B cell (primary cell): ENCODE measurements at regions not wholly inside any gene's neighbourhood (a gene's known extent, or its start where the extent isn't known, plus 50 kb on each side); places are given as distances from the start of the nearest gene placed in this dataset.

Experiments
- EZH2 ChIP-seq: IDR thresholded peaks from 2 replicates; pipeline ENCODE4 v1.6.1; 2012; ENCODE audit warnings: borderline replicate concordance, low read depth, mild to moderate bottlenecking, moderate library complexity, low read length; ENCODE audit not compliant: insufficient read depth, poor library complexity, severe bottlenecking
- TF ChIP-seq, protein P1 (sequence below): fragments of 200-600 bp; IDR thresholded peaks from one replicate; pipeline ENCODE4 v1.8.0; 2022; ENCODE audit warnings: antibody characterized with exemption, mild to moderate bottlenecking

DNA sequence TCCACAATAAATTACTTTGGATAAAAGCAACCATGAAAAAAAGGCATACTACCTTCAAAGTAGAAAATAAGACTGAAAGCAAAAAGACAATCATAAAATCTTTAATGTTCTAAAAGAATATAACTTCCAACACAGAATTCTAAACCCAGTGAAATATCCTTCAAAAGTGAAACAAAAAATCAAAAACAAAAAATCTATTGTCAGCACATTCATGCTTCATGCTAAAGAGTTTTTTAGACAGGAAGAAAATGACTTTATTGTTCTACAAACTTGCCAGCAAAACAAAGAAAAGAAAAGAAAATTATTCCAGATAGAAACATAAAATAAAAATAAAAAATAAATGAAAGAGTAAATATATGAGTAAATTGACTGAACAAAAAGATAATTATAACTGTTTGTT is 134.9 kb downstream of the EFHB start:
- TF ChIP-seq, protein P1, sequence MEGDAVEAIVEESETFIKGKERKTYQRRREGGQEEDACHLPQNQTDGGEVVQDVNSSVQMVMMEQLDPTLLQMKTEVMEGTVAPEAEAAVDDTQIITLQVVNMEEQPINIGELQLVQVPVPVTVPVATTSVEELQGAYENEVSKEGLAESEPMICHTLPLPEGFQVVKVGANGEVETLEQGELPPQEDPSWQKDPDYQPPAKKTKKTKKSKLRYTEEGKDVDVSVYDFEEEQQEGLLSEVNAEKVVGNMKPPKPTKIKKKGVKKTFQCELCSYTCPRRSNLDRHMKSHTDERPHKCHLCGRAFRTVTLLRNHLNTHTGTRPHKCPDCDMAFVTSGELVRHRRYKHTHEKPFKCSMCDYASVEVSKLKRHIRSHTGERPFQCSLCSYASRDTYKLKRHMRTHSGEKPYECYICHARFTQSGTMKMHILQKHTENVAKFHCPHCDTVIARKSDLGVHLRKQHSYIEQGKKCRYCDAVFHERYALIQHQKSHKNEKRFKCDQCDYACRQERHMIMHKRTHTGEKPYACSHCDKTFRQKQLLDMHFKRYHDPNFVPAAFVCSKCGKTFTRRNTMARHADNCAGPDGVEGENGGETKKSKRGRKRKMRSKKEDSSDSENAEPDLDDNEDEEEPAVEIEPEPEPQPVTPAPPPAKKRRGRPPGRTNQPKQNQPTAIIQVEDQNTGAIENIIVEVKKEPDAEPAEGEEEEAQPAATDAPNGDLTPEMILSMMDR = no peak
- no peak for TF ChIP-seq EZH2
